CD14-positive monocyte (primary cell): ENCODE measurements at regions not wholly inside any gene's neighbourhood (a gene's known extent, or its start where the extent isn't known, plus 50 kb on each side); places are given as distances from the start of the nearest gene placed in this dataset.

Experiments
- DNase-seq, 3 donors: peaks; one replicate each; pipeline ENCODE4 v3.0.0-alpha.2; 2011 to 2022
- H2AFZ ChIP-seq: 2 replicates; pipeline ENCODE4 v1.6.0; 2012; ENCODE audit warnings: mild to moderate bottlenecking, low read depth, low read length, inconsistent platforms; ENCODE audit not compliant: insufficient read depth, poor library complexity, severe bottlenecking
- H3K27ac ChIP-seq, 2 donors: 1 replicate in 1 of 2; 2 replicates in 1 of 2; pipeline ENCODE4 v1.5.1; 2012 to 2013; ENCODE audit warnings: low read length in 2 of 2, control low read depth in 1 of 2, inconsistent platforms in 1 of 2, low read depth in 1 of 2, mild to moderate bottlenecking in 1 of 2
- H3K27me3 ChIP-seq, 2 donors: one replicate each; pipeline versions ENCODE4 v1.6.0 to v1.6.1; 2011 to 2013; ENCODE audit warnings: low read length in 2 of 2; ENCODE audit not compliant: control insufficient read depth in 2 of 2, insufficient read depth in 2 of 2
- H3K36me3 ChIP-seq, 2 donors: replicated peaks in 1 of 2; 1 replicate in 1 of 2; 2 replicates in 1 of 2; pipeline versions ENCODE4 v1.5.1 to v1.6.1; 2012 to 2013; ENCODE audit warnings: low read length in 2 of 2, control low read depth in 1 of 2, inconsistent platforms in 1 of 2, mild to moderate bottlenecking in 1 of 2; ENCODE audit not compliant: insufficient read depth in 2 of 2, control insufficient read depth in 1 of 2
- H3K4me1 ChIP-seq, 2 donors: 1 replicate in 1 of 2; 2 replicates in 1 of 2; pipeline versions ENCODE4 v1.5.1 to v1.6.1; 2012 to 2013; ENCODE audit warnings: low read length in 2 of 2, control low read depth in 1 of 2, inconsistent platforms in 1 of 2, mild to moderate bottlenecking in 1 of 2, moderate library complexity in 1 of 2; ENCODE audit not compliant: insufficient read depth in 2 of 2, control insufficient read depth in 1 of 2
- H3K4me2 ChIP-seq: replicated peaks from 2 replicates; pipeline ENCODE3; 2012; ENCODE audit warnings: low read length, moderate library complexity, mild to moderate bottlenecking; ENCODE audit not compliant: poor library complexity, severe bottlenecking; ENCODE audit errors: extremely low read depth
- H3K4me3 ChIP-seq, 3 experiments: fragments of 200-600 bp in 1 of 3; sonication (generic) in 1 of 3; replicated peaks in 1 of 3; 1 replicate in 2 of 3; 2 replicates in 1 of 3; pipeline ENCODE4 v1.5.1; 2011 to 2013; ENCODE audit warnings: low read length in 3 of 3, mild to moderate bottlenecking in 3 of 3, control low read depth in 2 of 3, low read depth in 2 of 3, inconsistent platforms in 1 of 3, moderate library complexity in 1 of 3
- H3K79me2 ChIP-seq: 2 replicates; pipeline ENCODE4 v1.6.0; 2012; ENCODE audit warnings: mild to moderate bottlenecking, control low read depth, inconsistent platforms, low read length, moderate library complexity; ENCODE audit not compliant: insufficient read depth
- H3K9ac ChIP-seq: 2 replicates; pipeline ENCODE4 v1.6.0; 2017; ENCODE audit warnings: low read length, mild to moderate bottlenecking; ENCODE audit not compliant: insufficient read depth, poor library complexity, severe bottlenecking
- H3K9me3 ChIP-seq, 2 donors: replicated peaks in 1 of 2; 1 replicate in 1 of 2; 2 replicates in 1 of 2; pipeline versions ENCODE4 v1.5.1 to v1.6.1; 2012 to 2013; ENCODE audit warnings: low read length in 2 of 2, control low read depth in 1 of 2; ENCODE audit not compliant: control insufficient read depth in 1 of 2, insufficient read depth in 1 of 2
- H4K20me1 ChIP-seq: 2 replicates; pipeline ENCODE4 v1.6.0; 2012; ENCODE audit warnings: mild to moderate bottlenecking, low read length, control low read depth, moderate library complexity; ENCODE audit not compliant: insufficient read depth
- H3K27ac Mint-ChIP-seq, 7 donors: one replicate each; pipeline ENCODE4 v1.8.0; 2020; ENCODE audit warnings: mild to moderate bottlenecking in 7 of 7, mixed read lengths in 7 of 7, moderate library complexity in 6 of 7, inconsistent platforms in 2 of 7
- H3K27me3 Mint-ChIP-seq, 3 donors: one replicate each; pipeline ENCODE4 v1.8.0; 2021 to 2022; ENCODE audit warnings: low read depth in 3 of 3, mild to moderate bottlenecking in 3 of 3, mixed read lengths in 3 of 3, moderate library complexity in 3 of 3, inconsistent platforms in 1 of 3
- H3K36me3 Mint-ChIP-seq, 2 donors: one replicate each; pipeline ENCODE4 v1.8.0; 2020; ENCODE audit warnings: mixed read lengths in 2 of 2, inconsistent platforms in 1 of 2, mild to moderate bottlenecking in 1 of 2
- H3K4me1 Mint-ChIP-seq: one replicate; pipeline ENCODE4 v1.8.0; 2020; ENCODE audit warnings: mild to moderate bottlenecking, mixed read lengths
- H3K4me3 Mint-ChIP-seq, 2 donors: one replicate each; pipeline ENCODE4 v1.8.0; 2020; ENCODE audit warnings: mild to moderate bottlenecking in 2 of 2, mixed read lengths in 2 of 2, moderate library complexity in 1 of 2
- H3K9me3 Mint-ChIP-seq, 7 donors: one replicate each; pipeline ENCODE4 v1.8.0; 2020 to 2022; ENCODE audit warnings: mixed read lengths in 7 of 7, mild to moderate bottlenecking in 6 of 7, moderate library complexity in 6 of 7, inconsistent platforms in 2 of 7
- WGBS: methylation state at CpG from one replicate; pipeline ENCODE4 v1.1.5; 2013; ENCODE audit warnings: missing lambda C conversion rate; ENCODE audit not compliant: insufficient coverage; 5-methylcytosine and 5-hydroxymethylcytosine counted together
- intact Hi-C, 2 donors: fragments of 100-400 bp; cut with micrococcal nuclease; formaldehyde crosslinking; loops; one replicate each; pipeline versions ENCODE4 v1.15.0 to v1.15.1; 2023
- TF ChIP-seq, protein P1 (sequence below): fragments of 200-600 bp; IDR thresholded peaks from one replicate; pipeline ENCODE4 v1.8.0; 2022; ENCODE audit warnings: antibody characterized with exemption, mild to moderate bottlenecking

DNA sequence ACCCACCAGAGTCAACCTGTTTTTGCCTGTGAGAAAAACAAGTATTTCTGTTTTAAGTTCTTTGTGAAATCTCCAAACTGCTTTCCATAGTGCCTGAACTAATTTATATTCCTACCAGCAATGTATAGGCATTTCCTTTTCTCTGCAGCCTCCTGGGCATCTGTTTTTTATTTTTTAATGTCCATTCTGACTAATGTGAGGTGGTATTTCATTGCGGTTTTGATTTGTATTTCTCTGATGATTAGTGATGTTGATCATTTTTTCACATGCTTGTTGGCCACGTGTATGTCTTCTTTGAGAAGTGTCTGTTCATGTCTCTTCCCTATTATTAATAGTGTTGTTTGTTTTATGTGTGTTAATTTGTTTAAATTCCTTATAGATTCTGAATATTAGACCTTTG lies 820.5 kb downstream of the MCTP2 start:
- H3K27ac ChIP-seq: no peak overlapping the region
- H3K79me2 ChIP-seq: no peaks in the 10 kb centered on the region
- no peaks in the 10 kb centered on the region for H3K4me1 ChIP-seq
- no peak overlapping the region for H3K4me3 ChIP-seq
- intact Hi-C loops: no loop called here
- TF ChIP-seq, protein P1, sequence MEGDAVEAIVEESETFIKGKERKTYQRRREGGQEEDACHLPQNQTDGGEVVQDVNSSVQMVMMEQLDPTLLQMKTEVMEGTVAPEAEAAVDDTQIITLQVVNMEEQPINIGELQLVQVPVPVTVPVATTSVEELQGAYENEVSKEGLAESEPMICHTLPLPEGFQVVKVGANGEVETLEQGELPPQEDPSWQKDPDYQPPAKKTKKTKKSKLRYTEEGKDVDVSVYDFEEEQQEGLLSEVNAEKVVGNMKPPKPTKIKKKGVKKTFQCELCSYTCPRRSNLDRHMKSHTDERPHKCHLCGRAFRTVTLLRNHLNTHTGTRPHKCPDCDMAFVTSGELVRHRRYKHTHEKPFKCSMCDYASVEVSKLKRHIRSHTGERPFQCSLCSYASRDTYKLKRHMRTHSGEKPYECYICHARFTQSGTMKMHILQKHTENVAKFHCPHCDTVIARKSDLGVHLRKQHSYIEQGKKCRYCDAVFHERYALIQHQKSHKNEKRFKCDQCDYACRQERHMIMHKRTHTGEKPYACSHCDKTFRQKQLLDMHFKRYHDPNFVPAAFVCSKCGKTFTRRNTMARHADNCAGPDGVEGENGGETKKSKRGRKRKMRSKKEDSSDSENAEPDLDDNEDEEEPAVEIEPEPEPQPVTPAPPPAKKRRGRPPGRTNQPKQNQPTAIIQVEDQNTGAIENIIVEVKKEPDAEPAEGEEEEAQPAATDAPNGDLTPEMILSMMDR: no peak
- Mint-ChIP-seq H3K9me3 (peaks cover 6 to 19% (median 12%) of the 10 kb centered on the region in 7 donors), H3K27me3 (peaks cover 0 to 2% (median 0%) of the 10 kb centered on the region in 3 donors), H3K4me1 (no peaks in the 10 kb centered on the region), H3K4me3 (no peak overlapping the region), H3K36me3 (no peaks in the 10 kb centered on the region), H3K27ac (no peak overlapping the region)
- H4K20me1 ChIP-seq: no peaks in the 10 kb centered on the region
- no peaks in the 10 kb centered on the region for H3K27me3 ChIP-seq
- H2AFZ ChIP-seq: no peak overlapping the region
- no peak for DNase-seq
- H3K9ac ChIP-seq: no peak overlapping the region
- H3K4me2 ChIP-seq: no peak overlapping the region
- no CpG with 5 or more reads among the region's 2 CpGs for WGBS
- H3K36me3 ChIP-seq: no peaks in the 10 kb centered on the region
- peaks cover 11 to 13% of the 10 kb centered on the region in 2 donors for H3K9me3 ChIP-seq

DNA sequence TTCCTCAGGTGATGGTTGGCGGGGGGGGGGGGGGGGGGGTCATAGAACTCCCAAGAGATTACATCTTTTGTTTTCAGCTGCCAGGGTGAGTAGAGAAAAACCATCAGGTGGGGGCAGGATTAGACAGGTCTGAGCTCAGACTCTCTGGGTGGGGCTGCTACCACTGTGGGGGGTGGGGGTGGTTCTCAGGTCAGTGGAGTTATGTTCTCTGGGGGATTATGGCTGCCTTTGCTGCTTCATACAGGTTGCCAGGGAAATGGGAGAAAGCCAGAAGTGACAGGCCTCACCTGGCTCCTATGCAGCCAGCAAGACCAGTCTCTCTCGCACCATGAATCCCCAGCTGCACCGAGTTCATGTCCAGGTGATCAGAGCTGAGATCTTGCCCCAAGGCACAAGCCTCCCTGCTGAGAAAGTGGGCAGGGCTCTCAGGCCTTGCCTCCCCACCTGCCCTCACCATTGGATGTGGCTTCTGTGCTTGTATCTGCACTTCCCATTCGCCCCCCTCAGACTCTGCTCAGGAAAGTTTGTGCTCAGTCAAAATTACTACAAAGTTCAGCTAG lies 828.1 kb downstream of the MCTP2 start:
- no peaks in the 10 kb centered on the region for H4K20me1 ChIP-seq
- TF ChIP-seq, protein P1: no peak
- no peaks in the 10 kb centered on the region for H3K79me2 ChIP-seq
- Mint-ChIP-seq H3K27me3 (no peaks in the 10 kb centered on the region), H3K4me3 (no peak overlapping the region), H3K9me3 (peaks cover 10 to 25% (median 17%) of the 10 kb centered on the region in 7 donors), H3K36me3 (no peaks in the 10 kb centered on the region), H3K27ac (no peak overlapping the region), H3K4me1 (no peaks in the 10 kb centered on the region)
- H3K9me3 ChIP-seq: peaks cover 26 to 30% of the 10 kb centered on the region in 2 donors
- H3K27ac ChIP-seq: no peak overlapping the region
- intact Hi-C loops: no loop called here
- no peak overlapping the region for H3K4me3 ChIP-seq
- H3K36me3 ChIP-seq: no peaks in the 10 kb centered on the region
- H2AFZ ChIP-seq: no peak overlapping the region
- 98% methylated on average over 3 of the region's 4 CpGs for WGBS
- H3K4me1 ChIP-seq: no peaks in the 10 kb centered on the region
- no peaks in the 10 kb centered on the region for H3K27me3 ChIP-seq
- no peak overlapping the region for H3K9ac ChIP-seq
- H3K4me2 ChIP-seq: no peak overlapping the region
- no peak for DNase-seq
